Ammon's horn (tissue), 1 donor: ENCODE measurements at regions not wholly inside any gene's neighbourhood (a gene's known extent, or its start where the extent isn't known, plus 50 kb on each side); places are given as distances from the start of the nearest gene placed in this dataset.
"Not testable (repeated sequence)": the region's sequence is repeated elsewhere in the genome, so short reads cannot be mapped to it uniquely, and the experiment has no call there.

Experiments
- DNase-seq: peaks from one replicate; pipeline ENCODE4 v3.0.0-alpha.2; 2016; ENCODE audit warnings: low spot score

GRCh38 chr4:148954011-148954749 is 512.0 kb upstream of the NR3C2 start:
- no peak for DNase-seq

DNA sequence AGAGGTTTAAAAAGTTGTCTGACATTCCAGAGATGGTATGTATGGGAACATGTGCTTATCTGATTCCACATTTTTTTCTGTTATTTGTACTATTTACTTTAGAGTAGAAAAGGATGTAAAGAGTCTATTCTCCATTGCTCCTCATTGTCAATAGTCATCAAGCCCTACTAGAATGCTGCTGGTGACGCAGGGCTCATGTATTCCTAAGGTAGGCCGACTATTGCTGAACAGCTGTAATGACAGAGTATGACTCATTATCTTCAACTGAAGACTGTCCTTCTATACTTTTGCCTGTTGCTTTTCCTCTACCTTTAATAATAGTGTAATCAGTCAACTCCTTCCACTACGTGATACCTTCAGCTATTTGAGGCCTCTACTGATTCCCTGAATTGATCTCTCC is 509.1 kb upstream of the NR3C2 start:
- DNase-seq = no peak

- no peak for DNase-seq
Observed at GRCh38 chr4:148946271-148946670, 504.1 kb upstream of the NR3C2 start.

- DNase-seq = no peak
Observed at GRCh38 chr4:148944839-148945219, 502.6 kb upstream of the NR3C2 start.

- DNase-seq = no peak
Observed at GRCh38 chr4:148944136-148944838, 502.1 kb upstream of the NR3C2 start.

- no peak for DNase-seq
Observed at GRCh38 chr4:148934926-148935578, 492.8 kb upstream of the NR3C2 start.

DNA sequence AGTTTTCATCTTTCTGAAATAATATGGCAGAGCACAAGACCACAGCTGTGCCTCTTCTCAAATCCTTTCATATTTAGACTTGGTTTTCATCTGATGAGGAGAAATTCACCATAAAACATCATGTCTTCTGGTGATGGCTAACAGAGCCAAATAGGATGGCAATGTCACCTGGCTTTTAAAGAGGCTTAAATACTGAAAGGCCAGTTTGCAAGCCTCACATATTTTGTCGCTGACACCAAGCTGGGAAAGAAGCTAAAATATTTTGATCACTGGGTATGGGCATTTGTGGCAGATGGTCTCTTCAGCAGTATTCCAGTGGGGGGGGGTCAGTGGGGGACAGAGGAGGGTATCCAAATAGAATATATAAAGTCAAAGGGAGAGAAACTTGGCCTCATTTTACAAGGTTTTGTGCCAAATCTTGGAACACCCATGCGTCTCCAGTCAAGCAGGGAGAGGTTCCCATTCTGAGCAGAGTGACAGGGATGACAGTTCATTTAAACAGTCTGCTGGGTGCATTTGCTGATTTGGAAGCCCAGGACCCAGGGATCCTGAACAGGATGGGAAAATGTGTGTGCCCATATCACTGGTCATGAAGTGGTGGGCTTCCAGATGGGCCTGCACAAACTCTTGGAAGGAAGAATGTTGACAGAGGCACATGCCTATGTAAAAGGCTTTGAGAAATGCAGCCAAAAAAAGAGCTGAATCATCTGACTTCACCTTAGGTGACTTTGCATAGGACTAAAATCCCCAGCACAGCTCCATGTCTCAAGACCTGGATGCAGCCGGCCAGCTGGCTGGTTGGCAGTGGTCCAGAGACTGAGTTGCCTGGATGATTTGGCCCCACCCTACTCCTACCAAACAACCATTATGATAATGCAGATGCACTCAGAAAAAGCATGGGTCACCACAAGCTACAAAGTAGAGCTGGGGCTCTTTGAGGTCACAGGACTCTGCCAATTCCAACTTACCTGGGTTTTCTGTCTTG is 484.4 kb upstream of the NR3C2 start:
- DNase-seq = no peak

DNA sequence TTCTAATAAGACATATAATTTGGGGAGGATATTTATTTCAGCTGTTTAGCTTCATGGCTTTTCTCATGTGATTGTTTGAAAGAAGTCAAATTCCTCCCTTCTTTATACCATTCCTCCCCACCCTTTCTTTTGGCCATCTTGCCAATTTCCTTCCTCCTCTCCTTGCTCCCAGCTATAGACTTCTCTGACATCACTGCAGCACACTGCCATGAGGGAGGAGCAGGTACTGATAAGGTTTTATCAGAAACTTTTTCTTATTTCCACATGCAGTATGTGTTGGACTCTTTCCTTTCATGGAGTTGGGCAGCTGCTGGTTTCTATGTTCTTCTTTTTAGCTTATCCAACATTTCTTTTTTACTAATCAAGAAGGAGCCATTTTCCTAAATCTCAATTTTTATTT is 481.7 kb upstream of the NR3C2 start:
- no peak for DNase-seq

DNA sequence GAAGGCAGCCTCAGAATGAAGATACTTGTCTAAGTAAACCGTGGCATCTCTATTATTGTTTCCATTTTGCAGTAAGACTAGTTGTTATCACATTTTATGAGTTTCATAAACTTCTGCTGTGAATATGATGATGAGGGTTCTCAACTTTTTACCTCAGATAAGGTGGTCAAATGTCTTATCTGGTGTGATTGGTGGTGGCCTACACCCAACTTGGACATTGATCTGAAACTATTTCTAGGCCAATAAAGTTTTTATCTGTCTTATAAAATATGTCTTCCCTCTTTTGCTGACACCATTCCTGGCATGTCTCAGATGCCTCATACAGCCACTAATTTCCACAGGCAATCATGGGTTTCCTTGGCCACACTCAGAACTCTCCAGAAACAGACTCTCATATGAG is 480.3 kb upstream of the NR3C2 start:
- no peak for DNase-seq

DNA sequence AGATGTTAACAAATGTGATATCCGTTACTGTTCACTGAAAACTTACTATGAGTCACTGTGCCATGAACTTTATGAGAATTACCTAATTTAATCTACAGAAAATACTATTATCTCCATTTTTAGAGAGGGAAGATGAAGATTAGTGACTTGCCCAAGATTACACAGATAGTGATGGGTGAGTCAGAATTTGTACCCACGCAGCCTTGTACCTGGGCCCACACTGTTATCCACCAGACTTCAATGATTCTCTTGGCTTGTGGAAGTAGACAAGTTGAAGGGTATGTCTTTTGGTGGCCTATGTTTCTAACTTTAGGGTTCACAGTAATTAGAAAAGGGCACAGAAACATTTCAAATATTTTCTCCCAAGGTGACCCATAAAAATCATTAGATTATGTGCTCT is 472.5 kb upstream of the NR3C2 start:
- DNase-seq = no peak

DNA sequence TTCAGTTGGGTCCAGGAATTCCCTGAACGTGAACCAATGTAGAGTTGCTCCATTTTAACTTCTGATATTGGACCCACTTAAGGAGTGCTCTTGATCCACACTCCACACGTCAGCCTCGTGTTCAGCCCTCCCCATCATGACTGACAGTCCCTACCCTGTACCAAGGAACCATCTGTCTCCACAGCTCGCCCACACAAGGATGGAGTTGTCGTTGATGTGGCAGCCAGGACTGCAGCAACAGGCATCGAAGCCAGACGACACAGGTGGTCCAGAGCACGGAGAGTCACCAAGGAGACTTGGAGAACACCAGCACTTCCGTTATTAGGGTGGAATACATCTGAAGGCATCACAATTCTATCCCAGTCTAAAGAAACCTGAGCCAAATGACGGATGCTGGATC is 472.1 kb upstream of the NR3C2 start:
- DNase-seq = peak; percentile 58

- DNase-seq = no peak
Observed at GRCh38 chr4:148903388-148903787, 461.2 kb upstream of the NR3C2 start.

DNA sequence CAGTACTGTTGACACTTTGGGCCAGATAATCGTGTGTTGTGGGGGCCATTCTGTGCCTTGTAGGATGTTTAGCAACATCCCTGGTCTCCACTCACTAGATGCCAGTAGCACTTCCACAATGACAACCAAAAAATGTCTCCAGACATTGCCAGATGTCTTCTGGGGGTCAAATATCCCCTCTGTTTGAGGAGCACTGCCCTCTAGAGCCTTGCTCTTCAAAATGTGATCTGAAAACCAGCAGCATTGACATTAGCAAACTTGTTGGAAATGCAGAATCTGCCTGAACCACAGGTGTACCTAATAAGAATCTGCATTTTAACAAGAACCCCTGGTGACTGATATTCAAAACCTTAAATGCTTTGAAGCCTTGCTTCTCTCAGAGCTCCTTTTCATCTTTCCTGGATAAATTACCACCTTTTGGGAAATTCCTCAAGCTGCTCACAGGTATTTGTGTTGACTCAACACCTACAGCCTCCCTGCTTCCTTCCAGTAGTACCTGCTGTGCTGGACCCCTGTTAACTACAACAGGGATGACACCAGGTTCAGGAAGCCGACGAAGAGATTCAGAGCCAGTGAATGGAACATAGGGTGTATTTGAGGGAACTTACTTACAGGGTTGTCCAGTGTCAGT is 459.0 kb upstream of the NR3C2 start:
- no peak for DNase-seq

GRCh38 chr4:148898139-148898538 is 455.9 kb upstream of the NR3C2 start:
- DNase-seq = not testable (repeated sequence)

DNA sequence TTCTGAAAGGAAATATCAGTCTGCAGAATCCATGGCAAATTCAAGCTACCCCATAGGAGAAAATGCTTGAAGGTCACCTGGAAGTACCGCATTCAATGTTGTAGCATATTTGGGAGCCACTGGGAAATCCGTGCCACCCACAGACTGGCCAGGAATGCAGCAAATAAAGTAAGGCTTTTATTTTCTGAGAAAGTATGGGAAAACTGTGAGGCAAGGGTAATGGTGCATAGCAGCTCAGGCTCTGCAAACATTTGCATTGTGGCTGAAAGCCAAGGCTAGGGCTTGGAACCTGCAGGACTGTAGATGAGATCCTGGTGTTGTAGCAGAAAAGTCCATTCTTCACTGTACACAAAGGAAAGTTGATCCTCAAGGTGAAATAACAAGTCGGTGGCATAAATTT is 450.9 kb upstream of the NR3C2 start:
- DNase-seq = no peak

DNA sequence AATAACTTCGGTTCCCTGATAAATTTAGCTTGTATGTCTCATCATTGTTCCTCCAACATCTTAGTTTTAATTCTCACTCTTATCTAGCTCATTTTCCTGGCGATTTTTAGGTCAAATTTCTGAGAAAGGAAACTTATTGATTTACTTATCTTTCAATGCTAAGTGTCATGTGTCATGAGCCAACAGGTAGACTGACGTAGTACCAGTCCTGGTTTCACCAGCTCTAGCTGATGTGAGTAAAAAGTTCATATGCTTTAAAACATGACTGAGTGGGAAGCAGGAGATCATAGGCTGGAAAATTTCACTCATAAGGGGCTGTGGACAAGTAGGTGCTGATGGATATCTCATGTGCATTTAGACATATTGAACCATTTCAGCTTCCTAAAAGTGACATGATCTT is 441.7 kb upstream of the NR3C2 start:
- no peak for DNase-seq

DNA sequence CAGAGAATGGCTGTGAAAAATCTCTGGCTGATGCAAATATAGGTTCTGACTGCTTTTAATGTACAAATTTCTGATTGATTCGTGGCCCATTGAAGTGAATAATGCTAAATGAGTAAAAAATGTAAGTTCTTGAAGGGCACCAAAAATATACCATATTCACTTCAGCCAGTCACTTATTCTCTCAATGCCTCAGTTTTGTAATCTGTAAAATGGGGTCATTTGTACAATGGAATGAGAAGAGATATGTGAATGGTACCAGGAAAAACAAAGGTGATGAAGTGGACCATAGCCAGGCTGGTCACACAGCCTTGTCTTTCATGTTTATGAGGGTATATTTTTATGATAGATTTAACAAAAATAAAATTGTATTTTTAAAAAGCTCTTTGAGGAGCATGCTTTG is 441.2 kb upstream of the NR3C2 start:
- no peak for DNase-seq

- no peak for DNase-seq
Observed at GRCh38 chr4:148881860-148882643, 439.8 kb upstream of the NR3C2 start.

DNA sequence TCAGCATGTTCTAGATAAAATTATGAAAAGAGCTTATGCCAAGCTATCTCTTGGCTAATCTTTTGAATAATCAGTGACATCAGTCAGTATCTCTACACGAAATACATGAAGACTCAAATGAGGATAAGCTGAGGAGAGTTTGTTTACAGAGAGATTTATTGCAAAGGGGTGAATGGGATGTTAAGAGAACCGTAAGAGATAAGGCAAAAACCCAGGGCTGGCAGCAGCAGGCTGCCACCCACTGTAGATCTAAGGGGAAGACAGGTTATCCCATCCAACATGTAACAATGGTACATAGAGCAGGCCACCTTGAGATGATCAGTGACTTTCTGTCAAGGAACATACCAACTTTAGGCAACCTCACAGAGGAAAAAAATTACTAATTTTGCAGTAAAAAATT is 432.1 kb upstream of the NR3C2 start:
- no peak for DNase-seq

- DNase-seq = no peak
Observed at GRCh38 chr4:148868191-148868590, 426.0 kb upstream of the NR3C2 start.

DNA sequence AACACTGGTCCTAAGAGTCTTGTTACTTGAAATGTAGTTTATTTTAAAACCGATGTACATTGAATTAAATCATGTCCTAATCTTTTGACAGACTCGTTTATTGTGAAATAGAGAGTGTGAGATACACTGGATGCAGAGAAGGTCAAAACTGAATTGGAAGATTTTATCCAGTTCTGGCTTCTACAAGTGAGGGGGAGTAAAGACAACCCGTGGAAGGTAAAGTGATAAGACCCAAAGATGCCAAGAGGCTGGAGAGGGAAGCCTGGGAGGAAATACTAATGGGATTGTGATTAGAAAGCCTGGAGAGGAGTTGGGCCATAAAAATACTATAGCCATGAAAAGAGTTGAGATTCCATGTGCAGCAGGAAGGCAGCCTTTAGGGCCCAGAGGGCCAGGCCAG is 424.5 kb upstream of the NR3C2 start:
- no peak for DNase-seq
